ENCODE measurements at regions not wholly inside any gene's neighbourhood (a gene's known extent, or its start where the extent isn't known, plus 50 kb on each side); places are given as distances from the start of the nearest gene placed in this dataset.

DNA sequence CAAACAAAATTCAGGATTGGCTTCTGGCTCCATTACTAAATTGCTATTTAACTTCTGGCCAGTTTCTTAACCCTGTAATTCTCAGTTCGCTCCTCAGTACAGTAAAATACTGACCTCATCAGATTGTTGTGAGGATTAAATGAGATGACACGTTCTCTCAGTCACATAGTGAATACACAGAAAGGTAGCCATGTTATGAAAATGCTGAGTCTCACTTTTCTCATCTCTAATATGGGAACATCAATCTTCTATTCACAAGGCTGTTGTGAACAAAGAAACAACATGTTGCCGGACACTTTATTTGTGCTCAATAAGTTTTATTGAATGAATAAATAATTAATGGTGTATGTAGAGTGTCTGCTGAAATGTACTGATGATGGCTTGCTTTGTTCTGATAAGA lies 924.5 kb upstream of the GOT2 start:
- TF ChIP-seq YY1 (IDR thresholded peaks at IDR 0.05; ENCODE audit: low read depth) (no peak), TEAD4 (IDR thresholded peaks at IDR 0.05) (no peak), FOXM1 (IDR thresholded peaks at IDR 0.05; ENCODE audit: borderline replicate concordance, low read depth) (no peak), CREB1 (IDR thresholded peaks at IDR 0.05; ENCODE audit: low read depth) (no peak), TCF12 (IDR thresholded peaks at IDR 0.05; ENCODE audit: low read depth) (no peak), NFIC (IDR thresholded peaks at IDR 0.05) (no peak), TAF1 (IDR thresholded peaks at IDR 0.05; ENCODE audit: low read depth) (no peak), EP300 (IDR thresholded peaks at IDR 0.05; ENCODE audit: borderline replicate concordance) (no peak), RAD21 (IDR thresholded peaks at IDR 0.05; ENCODE audit: low read depth) (no peak), CEBPB (IDR thresholded peaks at IDR 0.05) (no peak), ZBTB7A (IDR thresholded peaks at IDR 0.05; ENCODE audit: low read depth) (no peak), EGR1 (IDR thresholded peaks at IDR 0.05) (no peak)
- TF ChIP-seq, protein P1, sequence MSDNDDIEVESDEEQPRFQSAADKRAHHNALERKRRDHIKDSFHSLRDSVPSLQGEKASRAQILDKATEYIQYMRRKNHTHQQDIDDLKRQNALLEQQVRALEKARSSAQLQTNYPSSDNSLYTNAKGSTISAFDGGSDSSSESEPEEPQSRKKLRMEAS (IDR thresholded peaks at IDR 0.05), result no peak
- TF ChIP-seq, protein P2, sequence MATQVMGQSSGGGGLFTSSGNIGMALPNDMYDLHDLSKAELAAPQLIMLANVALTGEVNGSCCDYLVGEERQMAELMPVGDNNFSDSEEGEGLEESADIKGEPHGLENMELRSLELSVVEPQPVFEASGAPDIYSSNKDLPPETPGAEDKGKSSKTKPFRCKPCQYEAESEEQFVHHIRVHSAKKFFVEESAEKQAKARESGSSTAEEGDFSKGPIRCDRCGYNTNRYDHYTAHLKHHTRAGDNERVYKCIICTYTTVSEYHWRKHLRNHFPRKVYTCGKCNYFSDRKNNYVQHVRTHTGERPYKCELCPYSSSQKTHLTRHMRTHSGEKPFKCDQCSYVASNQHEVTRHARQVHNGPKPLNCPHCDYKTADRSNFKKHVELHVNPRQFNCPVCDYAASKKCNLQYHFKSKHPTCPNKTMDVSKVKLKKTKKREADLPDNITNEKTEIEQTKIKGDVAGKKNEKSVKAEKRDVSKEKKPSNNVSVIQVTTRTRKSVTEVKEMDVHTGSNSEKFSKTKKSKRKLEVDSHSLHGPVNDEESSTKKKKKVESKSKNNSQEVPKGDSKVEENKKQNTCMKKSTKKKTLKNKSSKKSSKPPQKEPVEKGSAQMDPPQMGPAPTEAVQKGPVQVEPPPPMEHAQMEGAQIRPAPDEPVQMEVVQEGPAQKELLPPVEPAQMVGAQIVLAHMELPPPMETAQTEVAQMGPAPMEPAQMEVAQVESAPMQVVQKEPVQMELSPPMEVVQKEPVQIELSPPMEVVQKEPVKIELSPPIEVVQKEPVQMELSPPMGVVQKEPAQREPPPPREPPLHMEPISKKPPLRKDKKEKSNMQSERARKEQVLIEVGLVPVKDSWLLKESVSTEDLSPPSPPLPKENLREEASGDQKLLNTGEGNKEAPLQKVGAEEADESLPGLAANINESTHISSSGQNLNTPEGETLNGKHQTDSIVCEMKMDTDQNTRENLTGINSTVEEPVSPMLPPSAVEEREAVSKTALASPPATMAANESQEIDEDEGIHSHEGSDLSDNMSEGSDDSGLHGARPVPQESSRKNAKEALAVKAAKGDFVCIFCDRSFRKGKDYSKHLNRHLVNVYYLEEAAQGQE (IDR thresholded peaks at IDR 0.05; ENCODE audit: low read depth), result no peak
- TF ChIP-seq, protein P3, sequence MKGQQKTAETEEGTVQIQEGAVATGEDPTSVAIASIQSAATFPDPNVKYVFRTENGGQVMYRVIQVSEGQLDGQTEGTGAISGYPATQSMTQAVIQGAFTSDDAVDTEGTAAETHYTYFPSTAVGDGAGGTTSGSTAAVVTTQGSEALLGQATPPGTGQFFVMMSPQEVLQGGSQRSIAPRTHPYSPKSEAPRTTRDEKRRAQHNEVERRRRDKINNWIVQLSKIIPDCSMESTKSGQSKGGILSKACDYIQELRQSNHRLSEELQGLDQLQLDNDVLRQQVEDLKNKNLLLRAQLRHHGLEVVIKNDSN (IDR thresholded peaks at IDR 0.05), result no peak

GRCh38 chr16:59655031-59655430 lies 920.9 kb upstream of the GOT2 start:
- TF ChIP-seq TCF12 (IDR thresholded peaks at IDR 0.05; ENCODE audit: low read depth) (no peak), FOXM1 (IDR thresholded peaks at IDR 0.05; ENCODE audit: borderline replicate concordance, low read depth) (no peak), CREB1 (IDR thresholded peaks at IDR 0.05; ENCODE audit: low read depth) (no peak), RAD21 (IDR thresholded peaks at IDR 0.05; ENCODE audit: low read depth) (no peak), CEBPB (IDR thresholded peaks at IDR 0.05) (no peak), EGR1 (IDR thresholded peaks at IDR 0.05) (no peak), NFIC (IDR thresholded peaks at IDR 0.05) (no peak), ZBTB7A (IDR thresholded peaks at IDR 0.05; ENCODE audit: low read depth) (no peak), TAF1 (IDR thresholded peaks at IDR 0.05; ENCODE audit: low read depth) (no peak), EP300 (IDR thresholded peaks at IDR 0.05; ENCODE audit: borderline replicate concordance) (no peak), TEAD4 (IDR thresholded peaks at IDR 0.05) (no peak), YY1 (IDR thresholded peaks at IDR 0.05; ENCODE audit: low read depth) (no peak)
- TF ChIP-seq, protein P1 (IDR thresholded peaks at IDR 0.05), result no peak
- TF ChIP-seq, protein P3 (IDR thresholded peaks at IDR 0.05), result no peak
- TF ChIP-seq, protein P2 (IDR thresholded peaks at IDR 0.05; ENCODE audit: low read depth), result no peak

DNA sequence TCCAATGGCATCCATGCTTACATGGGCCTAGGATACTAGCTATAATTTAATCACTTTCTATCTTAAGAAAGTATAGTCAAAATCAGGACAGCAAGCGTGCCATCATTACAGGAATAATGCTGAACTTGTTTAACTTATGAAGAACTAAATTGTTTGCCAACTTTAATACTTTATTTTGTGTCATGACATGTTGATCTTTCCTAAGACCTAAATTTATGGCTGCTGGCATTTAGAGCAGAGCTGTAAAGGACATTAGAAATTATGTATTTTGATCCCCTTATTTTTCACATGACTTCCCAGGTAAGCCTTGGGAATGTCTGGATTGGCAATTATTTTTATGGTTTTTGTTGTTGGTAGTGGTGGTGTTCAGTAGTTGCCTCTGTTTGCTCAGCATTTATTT lies 920.3 kb upstream of the GOT2 start:
- no peak for TF ChIP-seq CEBPB (IDR thresholded peaks at IDR 0.05)
- TF ChIP-seq TAF1 (IDR thresholded peaks at IDR 0.05; ENCODE audit: low read depth), result no peak
- no peak for TF ChIP-seq CREB1 (IDR thresholded peaks at IDR 0.05; ENCODE audit: low read depth)

DNA sequence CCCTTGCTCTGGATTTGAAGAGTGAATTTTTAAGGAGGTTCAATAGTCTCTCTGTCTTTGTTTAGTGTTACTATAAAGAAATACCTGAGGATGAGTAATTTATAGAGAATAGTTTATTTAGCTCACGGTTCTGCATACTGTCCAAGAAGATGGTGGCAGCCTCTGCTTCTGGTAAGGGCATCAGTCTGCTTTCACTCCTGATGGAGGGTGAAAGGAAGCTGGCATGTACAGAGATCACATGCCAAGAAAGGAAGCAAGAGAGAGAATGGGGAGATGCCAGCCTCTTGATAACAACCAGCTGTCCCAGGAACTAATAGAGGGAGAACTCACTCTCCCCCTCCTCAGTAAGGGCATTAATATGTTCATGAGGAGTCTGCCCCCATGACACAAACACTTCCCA lies 917.5 kb upstream of the GOT2 start:
- TF ChIP-seq CREB1 (IDR thresholded peaks at IDR 0.05; ENCODE audit: low read depth) (no peak), TCF12 (IDR thresholded peaks at IDR 0.05; ENCODE audit: low read depth) (no peak), RAD21 (IDR thresholded peaks at IDR 0.05; ENCODE audit: low read depth) (no peak), TAF1 (IDR thresholded peaks at IDR 0.05; ENCODE audit: low read depth) (no peak), ZBTB7A (IDR thresholded peaks at IDR 0.05; ENCODE audit: low read depth) (no peak), FOXM1 (IDR thresholded peaks at IDR 0.05; ENCODE audit: borderline replicate concordance, low read depth) (no peak), EP300 (IDR thresholded peaks at IDR 0.05; ENCODE audit: borderline replicate concordance) (no peak), CEBPB (IDR thresholded peaks at IDR 0.05) (no peak), NFIC (IDR thresholded peaks at IDR 0.05) (no peak), EGR1 (IDR thresholded peaks at IDR 0.05) (no peak), YY1 (IDR thresholded peaks at IDR 0.05; ENCODE audit: low read depth) (no peak), TEAD4 (IDR thresholded peaks at IDR 0.05) (no peak)
- TF ChIP-seq, protein P1 (IDR thresholded peaks at IDR 0.05), result no peak
- TF ChIP-seq, protein P3 (IDR thresholded peaks at IDR 0.05), result no peak
- TF ChIP-seq, protein P2 (IDR thresholded peaks at IDR 0.05; ENCODE audit: low read depth), result no peak
